H9 (cell line): ENCODE measurements at regions not wholly inside any gene's neighbourhood (a gene's known extent, or its start where the extent isn't known, plus 50 kb on each side); places are given as distances from the start of the nearest gene placed in this dataset.
A peak's percentile ranks its signal among the peaks of the same experiment; 100 is the strongest.

ENCODE experiments used
- DNase-seq: peaks from one replicate; pipeline ENCODE4 v3.0.0-alpha.2; 2017
- H2AFZ ChIP-seq: one replicate; pipeline ENCODE4 v1.6.1; 2013; ENCODE audit warnings: mild to moderate bottlenecking, low read length, control low read depth, moderate library complexity
- H2AK5ac ChIP-seq: 2 replicates; pipeline ENCODE4 v1.6.1; 2013; ENCODE audit warnings: low read length, control low read depth, mixed read lengths; ENCODE audit not compliant: insufficient read length
- H2BK120ac ChIP-seq: one replicate; pipeline ENCODE4 v1.6.1; 2013; ENCODE audit warnings: low read depth, mild to moderate bottlenecking, low read length, control low read depth, inconsistent platforms; ENCODE audit not compliant: poor library complexity, severe bottlenecking
- H2BK12ac ChIP-seq: 2 replicates; pipeline ENCODE4 v1.6.1; 2013; ENCODE audit warnings: low read length, control low read depth, mixed read lengths, low read depth; ENCODE audit not compliant: insufficient read length
- H2BK15ac ChIP-seq: 2 replicates; pipeline ENCODE4 v1.6.1; 2013; ENCODE audit warnings: low read depth, low read length, control low read depth
- H2BK20ac ChIP-seq: one replicate; pipeline ENCODE4 v1.6.1; 2013; ENCODE audit warnings: low read depth, mild to moderate bottlenecking, low read length, control low read depth, inconsistent platforms; ENCODE audit not compliant: poor library complexity, severe bottlenecking
- H2BK5ac ChIP-seq: 2 replicates; pipeline ENCODE4 v1.6.1; 2013; ENCODE audit warnings: low read length, control low read depth, mixed read lengths; ENCODE audit not compliant: insufficient read length
- H3K14ac ChIP-seq: 2 replicates; pipeline ENCODE4 v1.6.1; 2013; ENCODE audit warnings: low read length, control low read depth; ENCODE audit not compliant: insufficient read depth
- H3K18ac ChIP-seq: 2 replicates; pipeline ENCODE4 v1.6.1; 2013; ENCODE audit warnings: low read depth, mild to moderate bottlenecking, mixed read lengths, low read length, control low read depth; ENCODE audit not compliant: insufficient read length
- H3K23ac ChIP-seq: 2 replicates; pipeline ENCODE4 v1.6.1; 2013; ENCODE audit warnings: low read length, control low read depth, mixed read lengths, low read depth; ENCODE audit not compliant: insufficient read length
- H3K23me2 ChIP-seq: 2 replicates; pipeline ENCODE4 v1.6.1; 2013; ENCODE audit warnings: low read depth, mild to moderate bottlenecking, mixed read lengths, low read length, control low read depth; ENCODE audit not compliant: insufficient read length, poor library complexity, severe bottlenecking
- H3K27ac ChIP-seq: 2 replicates; pipeline ENCODE4 v1.5.1; 2013; ENCODE audit warnings: low read length, control low read depth, mixed read lengths, low read depth; ENCODE audit not compliant: insufficient read length
- H3K27me3 ChIP-seq: 2 replicates; pipeline ENCODE4 v1.6.1; 2013; ENCODE audit warnings: low read length, control low read depth, inconsistent platforms; ENCODE audit not compliant: insufficient read depth
- H3K4ac ChIP-seq: 2 replicates; pipeline ENCODE4 v1.6.1; 2013; ENCODE audit warnings: low read depth, mild to moderate bottlenecking, control low read depth, inconsistent platforms, low read length, moderate library complexity
- H3K4me1 ChIP-seq: 2 replicates; pipeline ENCODE4 v1.6.1; 2013; ENCODE audit warnings: low read length, control low read depth, inconsistent platforms; ENCODE audit not compliant: insufficient read depth
- H3K4me2 ChIP-seq: 2 replicates; pipeline ENCODE4 v1.6.1; 2013; ENCODE audit warnings: low read length, control low read depth, mixed read lengths; ENCODE audit not compliant: insufficient read length, insufficient read depth
- H3K56ac ChIP-seq: 2 replicates; pipeline ENCODE4 v1.6.1; 2013; ENCODE audit warnings: low read depth, mild to moderate bottlenecking, mixed read lengths, low read length, control low read depth; ENCODE audit not compliant: insufficient read length
- H3K79me1 ChIP-seq: 2 replicates; pipeline ENCODE4 v1.6.1; 2013; ENCODE audit warnings: low read depth, mild to moderate bottlenecking, moderate library complexity, low read length, control low read depth, inconsistent platforms; ENCODE audit not compliant: insufficient read depth, poor library complexity, severe bottlenecking
- H3K79me2 ChIP-seq: 2 replicates; pipeline ENCODE4 v1.6.1; 2013; ENCODE audit warnings: low read length, control low read depth, inconsistent platforms; ENCODE audit not compliant: insufficient read depth
- H3K9ac ChIP-seq: 2 replicates; pipeline ENCODE4 v1.6.1; 2013; ENCODE audit warnings: low read length, control low read depth, mixed read lengths; ENCODE audit not compliant: insufficient read length; ENCODE audit errors: extremely low read depth
- H3K9me3 ChIP-seq: one replicate; pipeline ENCODE4 v1.6.1; 2013; ENCODE audit warnings: low read depth, low read length, inconsistent platforms; ENCODE audit not compliant: control insufficient read depth
- H3T11ph ChIP-seq: one replicate; pipeline ENCODE4 v1.6.1; 2013; ENCODE audit warnings: mild to moderate bottlenecking, low read length, control low read depth, inconsistent platforms
- H4K20me1 ChIP-seq: one replicate; pipeline ENCODE4 v1.6.1; 2013; ENCODE audit not compliant: control insufficient read depth, insufficient read length, insufficient read depth
- H4K5ac ChIP-seq: 2 replicates; pipeline ENCODE4 v1.6.1; 2013; ENCODE audit warnings: low read depth, mild to moderate bottlenecking, mixed read lengths, low read length, control low read depth; ENCODE audit not compliant: insufficient read length
- H4K8ac ChIP-seq: replicated peaks from 2 replicates; pipeline ENCODE4 v1.6.1; 2013; ENCODE audit warnings: low read length, control low read depth, mixed read lengths, low read depth; ENCODE audit not compliant: insufficient read length
- H4K91ac ChIP-seq: 2 replicates; pipeline ENCODE4 v1.6.1; 2013; ENCODE audit warnings: low read depth, mild to moderate bottlenecking, moderate library complexity, mixed read lengths, low read length, control low read depth; ENCODE audit not compliant: insufficient read length
- H3K27ac Mint-ChIP-seq, 3 experiments: 2 replicates in 2 of 3; 3 replicates in 1 of 3; pipeline ENCODE4 v1.8.0; 2020 to 2021; ENCODE audit warnings: mixed read lengths in 3 of 3, mild to moderate bottlenecking in 1 of 3, moderate library complexity in 1 of 3
- H3K27me3 Mint-ChIP-seq: 2 replicates; pipeline ENCODE4 v1.8.0; 2021; ENCODE audit warnings: low read depth, mild to moderate bottlenecking, moderate library complexity, mixed read lengths
- H3K36me3 Mint-ChIP-seq, 3 experiments: 2 replicates in 2 of 3; 3 replicates in 1 of 3; pipeline ENCODE4 v1.8.0; 2020 to 2021; ENCODE audit warnings: low read depth in 3 of 3, mixed read lengths in 3 of 3; ENCODE audit not compliant: insufficient read depth in 1 of 3
- H3K4me1 Mint-ChIP-seq, 2 experiments: 2 replicates each; pipeline ENCODE4 v1.8.0; 2020; ENCODE audit warnings: mixed read lengths in 2 of 2
- H3K4me3 Mint-ChIP-seq, 2 experiments: 2 replicates in 1 of 2; 3 replicates in 1 of 2; pipeline ENCODE4 v1.8.0; 2020 to 2021; ENCODE audit warnings: mild to moderate bottlenecking in 2 of 2, mixed read lengths in 2 of 2, moderate library complexity in 1 of 2
- H3K9me3 Mint-ChIP-seq, 2 experiments: 2 replicates in 1 of 2; 3 replicates in 1 of 2; pipeline ENCODE4 v1.8.0; 2020; ENCODE audit warnings: mild to moderate bottlenecking in 2 of 2, mixed read lengths in 2 of 2, moderate library complexity in 1 of 2
- WGBS: extraction: QIAGEN DNeasy Blood & Tissue Kit; methylation state at CpG from one replicate; pipeline ENCODE4 v1.1.7; 2013; ENCODE audit warnings: missing lambda C conversion rate, low lambda C conversion rate, mixed read lengths; ENCODE audit not compliant: insufficient read length; ENCODE audit errors: extremely low coverage; 5-methylcytosine and 5-hydroxymethylcytosine counted together
- TF ChIP-seq, protein P1 (sequence below): fragments of 200-600 bp; sonication (generic); conservative IDR thresholded peaks from 3 replicates; pipeline ENCODE4 v1.8.0; 2021; ENCODE audit warnings: antibody characterized with exemption, mild to moderate bottlenecking

DNA sequence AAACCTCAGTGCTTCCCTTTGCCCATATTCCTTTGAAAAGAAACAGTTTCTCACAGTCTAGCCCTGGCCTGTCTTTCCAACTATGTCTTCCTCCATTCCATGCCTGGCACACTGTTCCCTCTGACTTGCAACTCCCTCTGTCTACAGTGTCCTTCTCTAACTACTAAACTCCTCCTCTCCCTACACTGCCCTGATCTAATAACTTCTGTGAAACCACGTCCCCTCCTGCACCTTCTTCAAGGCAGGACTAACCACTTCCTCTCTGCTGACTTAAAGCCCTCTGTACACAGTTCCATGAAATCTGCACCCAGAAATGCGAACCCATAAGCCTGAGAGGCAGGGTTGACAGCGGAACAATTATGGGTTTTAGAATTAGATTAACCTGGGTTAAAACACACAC lies 62.2 kb upstream of the ATP1B1 start:
- Histone ChIP-seq H3K27ac (no peak overlapping the region), H3K79me1 (no peaks in the 10 kb centered on the region), H3K23ac (no peak overlapping the region), H3K56ac (no peak overlapping the region), H3K79me2 (no peaks in the 10 kb centered on the region), H2BK5ac (no peak overlapping the region), H3K4me2 (no peak overlapping the region), H3K14ac (no peak overlapping the region), H3K9ac (no peak overlapping the region), H4K5ac (no peak overlapping the region), H3K4ac (no peak overlapping the region), H4K91ac (no peak overlapping the region), H2AFZ (no peak overlapping the region), H2AK5ac (no peak overlapping the region), H3K27me3 (no peaks in the 10 kb centered on the region), H2BK20ac (no peak overlapping the region), H3K4me1 (no peaks in the 10 kb centered on the region), H2BK15ac (no peak overlapping the region), H4K20me1 (no peaks in the 10 kb centered on the region), H3K23me2 (no peaks in the 10 kb centered on the region), H3T11ph (no peak overlapping the region), H4K8ac (no peak overlapping the region), H2BK120ac (no peak overlapping the region), H3K18ac (no peak overlapping the region), H2BK12ac (no peak overlapping the region), H3K9me3 (no peaks in the 10 kb centered on the region)
- 0 out of 4 replicates have a peak, but pooled peaks cover 0 to 1% of the 10 kb centered on the region in 2 experiments for H3K4me1 Mint-ChIP-seq
- H3K27me3 Mint-ChIP-seq = no peaks in the 10 kb centered on the region
- DNase-seq = no peak
- no CpG with 5 or more reads among the region's 3 CpGs for WGBS
- H3K4me3 Mint-ChIP-seq = no peak overlapping the region
- peak overlapping the region in 1 of 3 experiments; percentile 60; a peak in 1 of 7 replicates for H3K27ac Mint-ChIP-seq
- no peaks in the 10 kb centered on the region for H3K9me3 Mint-ChIP-seq
- H3K36me3 Mint-ChIP-seq = no peaks in the 10 kb centered on the region
- TF ChIP-seq, protein P1, sequence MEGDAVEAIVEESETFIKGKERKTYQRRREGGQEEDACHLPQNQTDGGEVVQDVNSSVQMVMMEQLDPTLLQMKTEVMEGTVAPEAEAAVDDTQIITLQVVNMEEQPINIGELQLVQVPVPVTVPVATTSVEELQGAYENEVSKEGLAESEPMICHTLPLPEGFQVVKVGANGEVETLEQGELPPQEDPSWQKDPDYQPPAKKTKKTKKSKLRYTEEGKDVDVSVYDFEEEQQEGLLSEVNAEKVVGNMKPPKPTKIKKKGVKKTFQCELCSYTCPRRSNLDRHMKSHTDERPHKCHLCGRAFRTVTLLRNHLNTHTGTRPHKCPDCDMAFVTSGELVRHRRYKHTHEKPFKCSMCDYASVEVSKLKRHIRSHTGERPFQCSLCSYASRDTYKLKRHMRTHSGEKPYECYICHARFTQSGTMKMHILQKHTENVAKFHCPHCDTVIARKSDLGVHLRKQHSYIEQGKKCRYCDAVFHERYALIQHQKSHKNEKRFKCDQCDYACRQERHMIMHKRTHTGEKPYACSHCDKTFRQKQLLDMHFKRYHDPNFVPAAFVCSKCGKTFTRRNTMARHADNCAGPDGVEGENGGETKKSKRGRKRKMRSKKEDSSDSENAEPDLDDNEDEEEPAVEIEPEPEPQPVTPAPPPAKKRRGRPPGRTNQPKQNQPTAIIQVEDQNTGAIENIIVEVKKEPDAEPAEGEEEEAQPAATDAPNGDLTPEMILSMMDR = no peak
